ENCODE measurements at regions not wholly inside any gene's neighbourhood (a gene's known extent, or its start where the extent isn't known, plus 50 kb on each side); places are given as distances from the start of the nearest gene placed in this dataset.

DNA sequence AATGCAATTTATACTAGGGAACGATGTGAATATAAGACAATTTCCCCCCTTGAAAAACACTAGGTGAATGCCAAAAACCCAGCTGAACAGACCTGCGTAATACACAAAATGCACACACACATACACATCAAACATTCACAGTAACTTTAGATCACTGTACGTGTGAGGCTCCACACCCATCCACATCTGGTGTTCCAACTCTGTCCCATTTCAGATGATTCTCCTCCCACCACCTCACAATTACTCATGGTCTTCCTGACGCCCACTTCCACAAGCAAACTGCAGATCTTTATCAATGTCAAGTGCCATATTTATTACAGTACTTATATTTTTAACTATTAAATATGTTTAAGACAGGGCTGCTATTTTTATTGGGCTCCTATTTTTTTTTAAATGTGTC is 57.8 kb upstream of the TENM4 start (continued):
- TF ChIP-seq SP2 (IDR thresholded peaks at IDR 0.05; ENCODE audit: low read length) = no peak

Measured in H1 (cell line).